ENCODE measurements at regions not wholly inside any gene's neighbourhood (a gene's known extent, or its start where the extent isn't known, plus 50 kb on each side); places are given as distances from the start of the nearest gene placed in this dataset.
"Not testable (repeated sequence)": the region's sequence is repeated elsewhere in the genome, so short reads cannot be mapped to it uniquely, and the experiment has no call there.

DNA sequence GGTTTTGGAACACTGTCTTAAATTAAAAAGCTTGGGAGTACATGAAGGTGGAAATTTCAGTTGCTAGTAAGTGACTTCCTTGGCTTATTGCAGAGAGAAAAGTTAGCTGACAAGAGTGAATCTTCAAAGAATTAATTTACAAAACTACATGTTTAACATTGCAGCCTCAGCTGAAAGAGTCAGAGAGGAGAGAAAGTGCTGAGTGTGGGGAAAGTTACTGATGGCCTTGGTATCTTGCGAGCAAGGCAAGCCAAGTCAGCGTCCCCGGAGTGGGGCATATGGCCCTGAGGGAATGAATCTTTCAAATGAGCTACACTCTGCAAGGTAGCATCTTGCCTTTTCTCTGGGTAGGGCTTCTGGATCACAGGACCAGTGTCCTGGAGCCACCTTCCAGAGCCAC, 131.3 kb downstream of the LPIN1 start:
- no peak for DNase-seq

DNA sequence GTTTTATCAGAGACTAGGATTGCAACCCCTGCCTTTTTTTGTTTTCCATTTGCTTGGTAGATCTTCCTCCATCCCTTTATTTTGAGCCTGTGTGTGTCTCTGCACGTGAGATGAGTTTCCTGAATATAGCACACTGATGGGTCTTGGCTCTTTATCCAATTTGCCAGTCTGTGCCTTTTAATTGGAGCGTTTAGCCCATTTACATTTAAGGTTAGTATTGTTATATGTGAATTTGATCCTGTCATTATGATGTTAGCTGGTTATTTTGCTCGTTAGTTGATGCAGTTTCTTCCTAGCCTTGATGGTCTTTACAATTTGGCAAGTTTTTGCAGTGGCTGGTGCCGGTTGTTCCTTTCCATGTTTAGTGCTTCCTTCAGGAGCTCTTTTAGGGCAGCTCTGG, 138.8 kb downstream of the LPIN1 start:
- DNase-seq, result not testable (repeated sequence)

DNA sequence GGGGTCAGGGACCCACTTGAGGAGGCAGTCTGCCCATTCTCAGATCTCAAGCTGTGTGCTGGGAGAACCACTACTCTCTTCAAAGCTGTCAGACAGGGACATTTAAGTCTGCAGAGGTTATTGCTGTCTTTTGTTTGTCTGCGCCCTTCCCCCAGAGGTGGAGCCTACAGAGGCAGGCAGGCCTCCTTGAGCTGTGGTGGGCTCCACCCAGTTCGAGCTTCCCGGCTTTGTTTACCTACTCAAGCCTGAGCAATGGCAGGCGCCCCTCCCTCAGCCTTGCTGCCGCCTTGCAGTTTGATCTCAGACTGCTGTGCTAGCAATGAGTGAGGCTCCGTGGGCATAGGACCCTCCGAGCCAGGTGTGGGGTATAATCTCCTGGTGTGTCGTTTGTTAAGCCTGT, 140.5 kb downstream of the LPIN1 start:
- not testable (repeated sequence) for DNase-seq

DNA sequence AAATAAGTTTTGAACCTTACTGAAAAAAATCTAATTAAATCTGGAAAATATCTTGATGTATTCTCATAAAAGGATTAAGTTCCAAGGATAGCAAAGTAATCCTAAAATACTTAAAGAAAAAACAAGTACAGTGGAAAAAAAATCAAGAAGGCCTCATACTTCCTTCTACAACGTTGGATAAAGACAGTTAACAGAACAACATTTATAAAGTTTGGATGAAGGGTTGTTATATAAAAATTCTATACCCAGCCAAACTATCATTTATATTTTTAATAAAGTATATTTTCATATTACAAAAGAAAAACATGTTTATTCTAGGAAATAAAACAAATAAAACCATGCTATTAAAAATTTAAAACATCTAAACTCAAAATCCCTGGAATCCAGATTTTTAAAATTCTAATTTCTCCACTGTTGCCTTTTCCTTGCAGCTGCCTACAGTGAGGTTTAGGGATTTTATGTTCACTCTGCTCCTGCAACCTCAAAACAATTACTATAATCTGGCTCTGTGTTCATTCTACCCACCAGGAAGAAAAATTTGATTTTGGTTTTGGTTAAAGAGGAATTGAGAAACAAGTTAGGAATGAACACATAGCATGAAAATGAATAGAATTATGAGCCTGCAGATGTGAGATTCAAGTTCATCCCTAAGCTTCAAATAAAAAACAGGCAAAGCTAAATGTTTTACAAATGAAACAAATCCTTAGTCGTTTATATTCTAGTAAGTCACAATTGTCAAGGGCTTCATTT, 142.8 kb downstream of the LPIN1 start:
- DNase-seq, result no peak

DNA sequence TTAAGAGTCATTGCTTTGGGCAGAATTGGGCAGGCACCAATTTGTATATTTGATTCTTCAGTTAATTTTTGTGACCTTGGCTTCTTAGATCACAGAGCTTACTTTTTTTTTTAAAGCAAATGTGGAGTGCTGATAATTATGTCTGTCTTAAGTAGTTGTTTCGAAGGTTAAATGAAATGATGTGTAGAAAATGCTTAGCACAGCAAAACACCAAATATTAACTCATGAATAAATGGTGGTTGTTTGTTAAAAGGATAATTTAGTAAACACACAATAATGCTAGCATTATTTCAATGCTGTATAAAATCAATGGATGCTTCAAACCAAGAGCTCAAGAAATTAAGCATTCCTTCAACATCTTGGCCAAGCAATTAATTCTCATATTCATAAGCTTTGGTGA, 143.4 kb downstream of the LPIN1 start:
- DNase-seq, result no peak

DNA sequence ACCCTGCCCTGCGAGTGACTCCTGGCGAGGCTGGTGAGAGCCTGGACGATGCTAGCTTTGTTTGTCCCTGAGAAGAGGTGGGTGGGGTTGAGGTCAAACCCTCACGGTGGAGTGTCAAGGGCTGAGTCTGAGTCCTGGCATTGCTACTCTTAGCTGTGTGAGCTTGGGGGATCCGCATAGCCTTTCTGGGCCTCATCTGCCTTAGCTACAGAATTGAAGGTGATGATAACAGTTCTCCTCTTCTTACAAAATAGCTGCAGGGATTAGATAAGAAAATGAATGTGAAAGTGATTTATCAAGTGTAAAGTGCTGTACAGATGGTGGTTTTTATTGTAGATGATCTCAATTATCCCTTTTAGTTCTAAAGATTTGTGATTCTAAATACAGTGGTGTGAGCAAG, 144.6 kb downstream of the LPIN1 start:
- no peak for DNase-seq

DNA sequence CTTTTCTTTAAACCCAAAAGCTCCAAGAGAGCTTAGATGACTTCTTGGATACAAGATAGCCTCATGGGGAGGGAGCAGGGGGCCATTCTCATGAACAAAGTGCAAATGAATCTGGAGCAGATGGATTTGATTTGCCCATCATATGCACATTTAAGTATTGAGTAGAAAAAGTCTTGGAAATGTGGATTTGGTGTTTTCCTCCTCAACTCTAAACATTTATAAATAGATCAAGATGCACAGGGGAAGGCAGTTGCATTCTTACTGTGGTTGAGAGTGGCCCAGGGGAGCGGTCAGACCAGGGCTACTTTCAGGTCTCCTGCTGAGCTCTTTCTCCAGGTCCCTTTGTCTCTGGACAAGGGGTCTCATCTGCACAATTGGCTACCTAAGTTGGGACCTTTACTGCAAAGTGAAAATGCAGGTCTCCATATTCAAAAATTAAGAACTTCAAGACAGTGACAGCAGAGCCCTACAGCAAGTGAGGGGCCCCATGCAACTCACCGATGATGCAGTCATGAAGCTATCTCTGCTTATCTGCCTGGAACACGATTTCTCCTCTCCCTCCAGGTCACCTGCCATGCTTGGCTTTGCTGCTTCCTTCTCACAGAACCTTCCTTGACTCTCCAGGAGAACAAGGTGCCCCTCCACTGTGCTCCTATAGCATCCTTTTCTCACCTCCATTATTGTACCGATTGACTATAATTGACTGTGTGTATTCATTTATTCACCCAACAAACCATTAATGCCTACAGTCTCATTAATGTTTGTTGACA, 145.4 kb downstream of the LPIN1 start:
- no peak for DNase-seq

DNA sequence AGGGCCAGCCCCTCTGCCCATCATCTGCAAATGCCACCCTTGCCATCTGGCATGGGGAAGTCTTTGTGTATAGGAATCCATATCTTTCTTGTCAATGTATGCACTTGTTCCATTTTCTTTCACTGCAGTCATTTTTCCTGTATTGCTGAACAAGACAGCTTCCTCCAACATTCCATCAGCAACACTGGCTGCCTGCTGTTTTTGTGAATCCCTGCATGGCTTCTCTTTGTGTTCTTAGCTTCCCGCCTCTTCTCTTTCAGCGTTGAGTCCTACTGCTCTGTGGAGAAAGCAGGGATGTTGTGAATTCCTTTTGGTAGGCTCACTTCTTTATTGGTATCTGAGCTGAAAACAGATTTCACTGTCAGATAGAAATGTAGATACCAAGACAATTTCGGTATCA, 150.0 kb downstream of the LPIN1 start:
- DNase-seq, result no peak

DNA sequence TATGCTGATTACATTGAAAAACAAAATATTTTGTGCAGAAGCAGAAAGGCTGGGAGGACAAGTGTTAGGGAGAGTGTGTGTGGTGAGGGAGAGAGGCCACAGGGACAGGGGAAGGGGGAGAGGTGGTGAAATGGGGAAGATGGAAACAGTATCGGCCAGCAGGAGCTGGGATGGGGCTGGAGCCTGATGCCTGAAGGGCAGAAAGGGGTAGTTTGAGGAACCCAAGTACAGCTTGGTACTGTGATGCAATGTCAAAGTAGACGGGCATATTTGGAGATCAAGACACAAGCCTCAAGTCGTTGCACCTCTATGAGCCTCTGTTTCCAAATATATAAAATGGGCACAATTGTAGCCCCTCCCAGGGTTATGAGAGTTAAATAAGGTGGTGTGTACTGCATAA, 152.1 kb downstream of the LPIN1 start:
- no peak for DNase-seq

DNA sequence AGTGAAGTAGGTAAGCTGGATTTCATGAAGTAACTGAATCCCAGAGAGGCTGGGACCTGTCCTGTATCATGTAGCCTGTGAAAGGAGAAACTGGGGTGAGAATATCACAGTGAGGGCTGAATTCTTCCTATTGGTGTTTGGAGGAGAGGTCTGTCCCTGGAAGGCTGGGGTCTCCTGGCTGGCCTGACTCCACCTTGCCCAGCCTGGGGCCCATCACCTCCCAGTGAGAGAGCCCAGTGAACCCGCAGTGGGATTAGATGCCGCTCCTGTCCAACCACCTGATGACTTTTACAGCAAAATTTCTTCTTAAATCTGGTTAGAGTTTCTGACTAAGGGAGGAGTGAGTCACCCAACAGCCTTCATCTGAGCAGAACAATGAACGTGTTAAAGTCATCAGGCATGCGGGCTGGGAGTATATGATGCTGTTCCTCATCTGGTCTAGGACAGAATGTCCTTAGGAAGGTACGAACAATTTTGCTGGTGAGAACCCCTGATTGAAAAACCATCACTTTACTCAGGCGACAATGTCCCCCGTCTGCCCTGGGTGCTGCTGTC, 152.9 kb downstream of the LPIN1 start:
- DNase-seq, result no peak

DNA sequence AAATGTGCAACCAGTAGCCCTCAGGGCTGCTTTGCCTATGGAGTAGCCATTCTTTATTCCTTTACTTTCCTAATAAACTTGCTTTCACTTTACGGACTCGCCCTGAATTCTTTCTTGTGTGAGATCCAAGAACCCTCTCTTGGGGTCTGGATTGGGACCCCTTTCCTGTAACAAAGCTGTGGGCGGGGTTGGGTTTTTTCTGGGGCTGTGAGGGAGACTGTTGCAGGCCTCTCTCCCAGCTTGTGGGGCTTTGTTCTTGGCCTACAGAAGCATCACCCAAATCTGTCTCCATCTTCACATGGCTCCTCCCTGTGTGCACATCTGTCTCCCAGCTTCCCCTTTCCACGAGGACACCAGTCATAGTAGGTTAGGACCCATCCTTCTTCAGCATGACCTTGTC, 154.5 kb downstream of the LPIN1 start:
- not testable (repeated sequence) for DNase-seq

DNA sequence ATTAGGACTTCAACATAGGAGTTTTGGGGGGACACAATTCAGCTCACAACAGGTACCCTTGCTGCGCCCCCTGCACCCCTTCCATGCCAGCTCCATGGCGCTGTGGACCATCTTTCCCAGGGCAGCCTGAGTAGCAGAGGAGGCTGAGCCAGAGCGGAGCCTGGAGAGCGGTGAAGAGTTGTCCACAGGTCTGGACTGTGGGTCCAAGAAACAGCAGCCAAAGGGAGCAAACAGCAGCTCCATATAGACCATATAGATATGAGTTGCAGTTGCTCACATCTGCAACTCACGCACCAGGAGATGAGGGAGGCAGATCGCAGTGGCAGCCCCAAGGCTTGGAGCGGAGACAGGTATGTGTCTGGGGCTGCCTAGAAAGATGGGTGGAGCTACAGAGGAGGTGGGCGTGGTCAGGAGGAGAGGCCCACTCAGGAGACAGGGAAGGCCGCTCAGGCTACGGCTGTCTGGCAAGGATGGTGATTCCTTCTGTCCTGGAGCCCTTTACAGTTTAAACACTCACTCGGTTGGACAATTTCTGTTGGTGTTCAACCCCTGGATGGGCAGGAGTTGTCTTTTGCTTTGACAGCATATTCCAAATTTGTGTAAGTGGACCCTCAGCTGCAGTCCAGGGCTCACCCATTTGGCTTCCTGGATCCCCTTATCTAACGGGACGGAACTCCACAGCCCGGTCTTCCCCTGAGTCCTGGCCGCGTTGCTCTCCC, 155.1 kb downstream of the LPIN1 start:
- DNase-seq, result no peak

DNA sequence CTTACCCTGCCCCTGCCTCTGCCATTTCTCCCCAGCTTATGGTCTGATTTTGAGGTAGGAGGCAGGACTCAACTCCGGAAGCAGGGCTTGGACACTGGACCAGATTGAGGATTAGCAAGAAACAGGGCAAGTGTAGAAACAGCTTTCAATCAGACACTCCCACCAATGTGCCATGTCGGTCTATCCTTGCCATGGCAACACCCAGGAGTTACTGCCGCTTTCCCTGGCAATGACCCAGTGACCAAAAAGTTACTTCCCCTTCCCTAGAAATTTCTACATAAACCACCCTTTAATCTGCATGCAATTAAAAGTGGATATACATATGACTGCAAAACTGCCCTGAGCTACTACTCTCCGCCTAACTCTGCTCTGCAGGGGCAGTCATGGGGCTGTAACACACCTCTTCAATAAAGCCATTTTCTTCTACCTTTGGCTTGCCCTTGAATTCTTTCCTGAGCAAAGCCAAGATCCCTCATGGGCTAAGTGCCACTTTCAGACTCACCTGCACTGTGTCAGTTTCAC, 156.7 kb downstream of the LPIN1 start:
- DNase-seq, result no peak

DNA sequence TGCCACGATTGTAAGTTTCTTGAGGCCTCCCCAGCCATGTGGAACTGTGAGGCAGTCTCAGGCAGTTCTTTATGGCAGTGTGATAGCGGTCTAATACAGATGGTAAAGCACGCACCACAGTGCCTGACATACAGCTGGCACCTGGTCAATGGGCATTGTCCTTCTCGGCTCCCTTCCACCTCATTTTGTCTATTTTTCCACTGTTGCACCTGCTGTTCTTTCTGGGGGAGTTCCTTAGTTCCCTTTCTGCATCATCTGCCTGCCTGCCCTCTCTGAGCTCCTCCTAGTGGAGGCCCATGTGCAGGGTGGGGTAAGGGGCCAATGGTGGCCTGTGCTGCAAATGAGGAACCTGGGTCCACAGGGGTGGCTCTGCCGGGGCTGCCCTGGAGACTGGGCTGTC, 157.6 kb downstream of the LPIN1 start:
- DNase-seq, result no peak

DNA sequence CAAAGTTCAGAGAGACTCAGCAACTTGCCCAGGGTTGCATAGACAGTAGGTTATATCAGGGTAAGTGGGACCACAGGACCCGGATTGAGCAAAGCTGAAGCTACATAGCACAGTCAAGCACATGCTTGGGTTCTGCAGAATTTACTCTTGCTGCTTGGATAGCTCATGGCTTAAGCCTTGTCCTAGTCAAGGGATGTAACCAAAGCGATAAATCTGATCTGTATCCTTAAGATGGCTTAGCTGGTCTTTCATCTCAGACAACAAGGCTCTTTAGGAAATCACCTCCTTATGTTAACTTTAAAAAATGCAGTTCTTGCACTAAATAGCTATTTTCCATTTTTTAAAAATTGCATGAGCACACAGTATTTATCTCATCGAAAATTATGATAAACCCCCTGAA, 158.5 kb downstream of the LPIN1 start:
- DNase-seq, result no peak

DNA sequence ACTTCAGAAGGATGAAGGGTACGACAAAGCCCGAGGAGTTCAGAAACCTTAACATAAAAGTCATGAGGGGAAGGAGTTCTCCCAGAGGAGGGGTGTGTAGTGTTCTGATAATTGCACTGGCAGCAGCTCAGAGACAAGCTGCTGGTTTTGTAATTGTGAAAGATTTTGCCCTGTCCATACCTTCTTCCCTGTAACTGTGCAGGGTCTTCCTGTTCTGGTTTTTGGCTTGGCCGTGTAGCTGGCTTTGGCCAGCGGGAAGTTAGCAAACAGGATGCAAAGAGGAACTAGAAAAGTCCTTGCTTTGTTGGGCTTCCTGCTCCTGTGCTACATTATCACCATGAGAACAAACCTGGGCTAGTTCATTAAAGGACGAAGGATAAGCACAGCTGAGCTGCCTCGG, 160.8 kb downstream of the LPIN1 start:
- no peak for DNase-seq

DNA sequence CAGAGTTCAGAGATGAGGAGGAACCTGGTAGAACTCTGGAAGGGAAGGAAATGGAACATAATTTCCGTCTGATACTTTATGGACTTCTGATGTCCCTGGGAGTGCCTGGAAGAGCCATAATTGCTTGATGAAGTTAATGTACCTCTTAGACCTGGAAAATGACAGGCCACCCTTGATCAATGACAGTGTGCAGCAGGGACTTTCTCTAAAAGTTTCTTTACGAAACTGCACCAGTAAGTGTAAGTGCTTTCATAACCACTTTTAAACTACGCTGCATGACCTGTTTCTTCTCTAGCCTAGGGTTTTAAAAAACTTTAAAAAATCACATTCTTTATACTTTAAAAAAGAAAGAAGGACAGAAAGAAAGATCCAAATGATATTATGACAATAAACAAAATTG, 164.5 kb downstream of the LPIN1 start:
- no peak for DNase-seq

DNA sequence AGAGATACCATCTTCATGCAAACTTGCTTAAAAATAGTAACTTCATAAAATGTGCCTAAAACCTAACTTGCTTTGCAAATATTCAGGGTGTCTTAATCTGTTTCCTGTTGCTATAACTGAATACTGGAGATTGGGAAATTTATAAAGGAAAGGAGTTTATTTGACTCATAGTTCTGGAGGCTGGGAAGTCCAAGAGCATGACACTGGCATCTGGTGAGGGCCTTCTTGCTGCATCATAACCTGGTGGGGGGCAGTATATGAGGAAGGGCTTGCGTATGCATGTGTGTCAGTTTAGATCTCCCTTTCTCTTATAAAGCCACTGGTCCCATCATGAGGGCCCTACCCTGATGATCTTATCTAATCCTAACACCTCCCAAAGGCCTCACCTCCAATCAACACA, 166.5 kb downstream of the LPIN1 start:
- DNase-seq, result no peak

DNA sequence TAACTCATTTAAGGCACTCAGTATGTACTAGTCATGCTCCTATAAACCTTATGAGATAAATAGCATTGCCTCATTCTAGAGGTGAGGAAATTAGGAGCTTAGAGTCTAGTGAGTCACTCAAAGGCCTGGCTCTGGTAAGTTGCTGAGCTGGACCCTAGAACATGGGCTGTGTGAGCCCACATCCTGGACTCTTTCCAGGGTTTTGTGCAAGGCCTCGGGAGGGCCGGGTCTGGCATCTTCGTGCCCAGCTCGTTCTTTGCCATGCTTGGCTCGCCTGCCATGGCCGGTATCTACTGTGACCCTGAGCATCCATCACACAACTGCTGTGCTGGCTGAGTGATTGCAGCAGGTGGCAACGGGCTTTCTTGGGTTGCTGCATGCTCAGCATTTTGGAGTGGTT, 168.0 kb downstream of the LPIN1 start:
- DNase-seq, result no peak

DNA sequence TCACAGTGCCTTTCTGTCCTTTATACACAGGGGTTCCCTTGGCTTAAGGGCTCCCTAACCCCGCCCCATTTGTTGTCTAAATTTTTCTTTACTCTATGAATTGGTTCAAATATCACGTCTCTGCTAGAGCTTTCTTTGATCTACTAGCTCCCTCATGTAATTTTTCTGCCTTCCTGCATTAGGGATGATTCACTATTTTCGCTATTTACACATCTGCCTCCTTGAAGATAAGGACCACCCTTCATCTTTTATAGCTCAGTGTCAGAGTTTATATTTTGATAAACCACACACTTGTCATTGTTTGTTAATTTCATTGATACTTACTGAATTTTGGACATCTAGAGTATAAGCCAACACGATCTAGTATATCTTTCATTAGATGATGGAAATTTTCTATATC, 169.2 kb downstream of the LPIN1 start:
- DNase-seq, result no peak

DNA sequence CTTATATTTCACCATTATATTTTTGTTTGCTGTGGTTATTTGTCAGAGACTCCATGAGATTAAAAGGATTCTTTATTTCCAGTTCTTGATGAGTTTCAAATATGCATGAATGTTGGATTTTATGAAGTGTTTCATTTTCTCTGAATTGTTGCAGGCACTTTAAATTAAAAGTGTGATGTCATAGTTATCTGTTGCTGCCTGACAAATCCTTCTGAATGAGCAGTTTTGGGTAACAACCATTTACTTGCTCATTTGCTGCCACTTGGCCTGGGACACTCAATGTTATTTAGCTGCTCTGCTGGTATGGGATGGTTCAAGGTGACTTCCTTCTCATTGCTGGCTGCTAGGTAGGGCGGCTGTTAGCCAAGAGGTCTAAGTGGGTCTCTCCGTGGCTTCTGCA, 173.5 kb downstream of the LPIN1 start:
- no peak for DNase-seq

DNA sequence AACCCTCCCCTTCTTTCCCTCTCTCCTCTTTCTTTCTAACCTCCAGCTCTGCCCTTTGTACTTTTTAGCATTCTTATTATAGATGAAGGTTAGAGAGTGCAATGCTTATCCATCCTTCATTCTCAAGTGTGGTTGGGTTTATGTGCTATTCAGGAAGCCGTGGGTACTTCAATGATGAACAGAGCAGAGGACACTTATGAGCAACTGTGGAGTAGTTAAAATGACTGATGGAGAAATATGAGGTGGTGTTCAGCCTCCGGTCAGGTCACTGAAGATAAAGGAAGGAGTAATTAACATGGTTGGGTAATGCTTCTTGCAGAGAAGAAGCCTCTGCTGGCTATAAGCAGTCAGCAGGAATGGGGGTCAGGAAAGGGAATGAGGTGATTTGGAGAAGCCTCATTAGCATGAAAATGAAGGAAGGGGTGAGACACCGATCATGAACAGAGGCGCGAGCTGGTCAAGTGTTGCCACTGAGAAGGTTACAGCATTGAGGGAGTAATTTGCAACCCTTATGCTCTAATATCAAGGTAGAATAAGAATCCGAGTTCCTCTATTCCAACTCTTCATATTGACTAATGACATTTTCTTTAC, 174.7 kb downstream of the LPIN1 start:
- DNase-seq, result no peak

DNA sequence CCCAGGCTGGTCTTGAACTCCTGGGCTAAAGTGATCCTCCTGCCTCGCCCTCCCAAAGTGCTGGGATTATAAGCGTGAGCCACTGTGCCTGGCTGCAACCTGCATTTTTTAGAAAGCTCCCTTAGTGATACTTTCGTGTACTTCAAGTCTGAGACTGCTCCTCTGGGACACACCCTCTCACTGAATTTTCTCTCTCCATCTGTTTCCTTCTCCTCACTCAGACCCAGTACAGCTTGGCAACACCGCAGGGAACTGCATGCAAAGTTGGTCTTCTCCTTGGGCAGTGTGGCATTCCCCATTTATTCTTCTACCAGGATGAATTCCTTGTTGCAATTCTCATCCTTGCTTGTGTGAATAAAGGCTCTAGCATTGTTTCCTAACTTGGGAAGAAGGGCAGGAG, 175.9 kb downstream of the LPIN1 start:
- DNase-seq, result no peak

All from T-helper 9 cell (primary cell).